RWPE2 (cell line): ENCODE measurements at regions not wholly inside any gene's neighbourhood (a gene's known extent, or its start where the extent isn't known, plus 50 kb on each side); places are given as distances from the start of the nearest gene placed in this dataset.
"Not testable (repeated sequence)": the region's sequence is repeated elsewhere in the genome, so short reads cannot be mapped to it uniquely, and the experiment has no call there.

Experiments used
- ATAC-seq: fragments of 200-7000 bp; cut with Tn5 transposase; 3 replicates; pipeline ENCODE4 v1.9.1; 2021; ENCODE audit warnings: low read depth
- DNase-seq: peaks from one replicate; pipeline ENCODE4 v3.0.0-alpha.2; 2020; ENCODE audit warnings: low spot score
- H3K27ac ChIP-seq: fragments of 450-650 bp; 2 replicates; pipeline ENCODE4 v1.5.1; 2017; ENCODE audit warnings: mild to moderate bottlenecking; ENCODE audit not compliant: poor library complexity, severe bottlenecking
- H3K27me3 ChIP-seq: fragments of 250-450 bp; sonication (Bioruptor Pico); 2 replicates; pipeline ENCODE4 v1.5.1; 2021; ENCODE audit warnings: mild to moderate bottlenecking, moderate library complexity; ENCODE audit not compliant: insufficient read depth, poor library complexity, severe bottlenecking
- H3K36me3 ChIP-seq: fragments of 250-450 bp; sonication (Bioruptor Pico); 2 replicates; pipeline ENCODE4 v1.5.1; 2020; ENCODE audit warnings: low read depth, mild to moderate bottlenecking, moderate library complexity
- H3K4me1 ChIP-seq: fragments of 250-450 bp; sonication (Bioruptor Pico); 2 replicates; pipeline ENCODE4 v1.5.1; 2021; ENCODE audit warnings: mild to moderate bottlenecking, moderate library complexity; ENCODE audit not compliant: insufficient read depth, poor library complexity, severe bottlenecking
- H3K4me3 ChIP-seq: fragments of 250-450 bp; sonication (Bioruptor Pico); 2 replicates; pipeline ENCODE4 v1.5.1; 2021; ENCODE audit warnings: mild to moderate bottlenecking, moderate library complexity; ENCODE audit not compliant: severe bottlenecking
- H3K9me3 ChIP-seq: fragments of 250-450 bp; sonication (Bioruptor Pico); 2 replicates; pipeline ENCODE4 v1.5.1; 2021; ENCODE audit warnings: mild to moderate bottlenecking, moderate library complexity; ENCODE audit not compliant: severe bottlenecking
- TF ChIP-seq, protein P1 (sequence below): fragments of 450-650 bp; IDR thresholded peaks from one replicate; pipeline ENCODE4 v1.5.1; 2017; ENCODE audit warnings: mild to moderate bottlenecking, moderate library complexity; ENCODE audit not compliant: poor library complexity, severe bottlenecking

- peaks cover 2% of the 10 kb centered on the region for H3K4me1 ChIP-seq
- DNase-seq (no peak), ATAC-seq (no peak)
- H3K27me3 ChIP-seq = peaks cover 32% of the 10 kb centered on the region
- H3K27ac ChIP-seq = no peak overlapping the region
- no peaks in the 10 kb centered on the region for H3K9me3 ChIP-seq
- H3K4me3 ChIP-seq = no peak overlapping the region
- TF ChIP-seq, protein P1, sequence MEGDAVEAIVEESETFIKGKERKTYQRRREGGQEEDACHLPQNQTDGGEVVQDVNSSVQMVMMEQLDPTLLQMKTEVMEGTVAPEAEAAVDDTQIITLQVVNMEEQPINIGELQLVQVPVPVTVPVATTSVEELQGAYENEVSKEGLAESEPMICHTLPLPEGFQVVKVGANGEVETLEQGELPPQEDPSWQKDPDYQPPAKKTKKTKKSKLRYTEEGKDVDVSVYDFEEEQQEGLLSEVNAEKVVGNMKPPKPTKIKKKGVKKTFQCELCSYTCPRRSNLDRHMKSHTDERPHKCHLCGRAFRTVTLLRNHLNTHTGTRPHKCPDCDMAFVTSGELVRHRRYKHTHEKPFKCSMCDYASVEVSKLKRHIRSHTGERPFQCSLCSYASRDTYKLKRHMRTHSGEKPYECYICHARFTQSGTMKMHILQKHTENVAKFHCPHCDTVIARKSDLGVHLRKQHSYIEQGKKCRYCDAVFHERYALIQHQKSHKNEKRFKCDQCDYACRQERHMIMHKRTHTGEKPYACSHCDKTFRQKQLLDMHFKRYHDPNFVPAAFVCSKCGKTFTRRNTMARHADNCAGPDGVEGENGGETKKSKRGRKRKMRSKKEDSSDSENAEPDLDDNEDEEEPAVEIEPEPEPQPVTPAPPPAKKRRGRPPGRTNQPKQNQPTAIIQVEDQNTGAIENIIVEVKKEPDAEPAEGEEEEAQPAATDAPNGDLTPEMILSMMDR = no peak
- H3K36me3 ChIP-seq = no peaks in the 10 kb centered on the region
Measured at GRCh38 chr6:115873901-115874300, 186.8 kb downstream of the FRK start.

DNA sequence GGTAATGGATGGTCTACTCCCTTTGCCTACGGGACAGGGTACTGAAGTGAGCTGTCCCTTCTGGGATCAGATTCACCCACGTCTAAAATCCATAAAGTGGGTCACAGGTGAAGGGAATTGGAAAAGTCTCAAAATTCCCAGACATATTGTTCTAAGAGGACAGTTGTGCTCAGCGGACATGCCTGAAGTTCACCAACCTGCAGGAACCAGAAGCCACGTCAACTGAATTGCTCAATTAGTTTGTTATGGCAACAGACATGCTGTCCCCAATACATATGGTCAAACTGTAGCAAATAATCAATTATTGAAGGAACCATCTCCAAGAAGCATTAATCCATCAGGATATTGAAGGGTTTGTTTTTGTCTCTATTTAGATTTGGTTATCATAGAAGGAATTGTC is 190.2 kb downstream of the FRK start:
- TF ChIP-seq, protein P1 = no peak
- DNase-seq (no peak), ATAC-seq (no peak)
- Histone ChIP-seq H3K27me3 (peaks cover 20% of the 10 kb centered on the region), H3K36me3 (no peaks in the 10 kb centered on the region), H3K27ac (no peak overlapping the region), H3K9me3 (no peaks in the 10 kb centered on the region), H3K4me3 (no peak overlapping the region), H3K4me1 (no peaks in the 10 kb centered on the region)

- H3K27me3 ChIP-seq = peaks cover 9% of the 10 kb centered on the region
- no peak overlapping the region for H3K27ac ChIP-seq
- TF ChIP-seq, protein P1 = no peak
Measured at GRCh38 chr6:115865914-115866313, 194.8 kb downstream of the FRK start.

GRCh38 chr6:115863211-115863610 is 197.5 kb downstream of the FRK start:
- no peak for ATAC-seq
- H3K27ac ChIP-seq = no peak overlapping the region
- TF ChIP-seq, protein P1 = no peak
- no peaks in the 10 kb centered on the region for H3K27me3 ChIP-seq
- H3K4me1 ChIP-seq = no peaks in the 10 kb centered on the region
- H3K9me3 ChIP-seq = no peaks in the 10 kb centered on the region
- no peaks in the 10 kb centered on the region for H3K36me3 ChIP-seq
- no peak overlapping the region for H3K4me3 ChIP-seq
- no peak for DNase-seq

More at GRCh38 chr6:115865914-115866313, 194.8 kb downstream of the FRK start:
- DNase-seq = no peak
- no peaks in the 10 kb centered on the region for H3K36me3 ChIP-seq
- H3K4me3 ChIP-seq = no peak overlapping the region
- no peaks in the 10 kb centered on the region for H3K4me1 ChIP-seq
- no peaks in the 10 kb centered on the region for H3K9me3 ChIP-seq
- ATAC-seq = no peak

- H3K27me3 ChIP-seq, H3K36me3 ChIP-seq, DNase-seq, H3K9me3 ChIP-seq, H3K4me3 ChIP-seq, ATAC-seq, H3K4me1 ChIP-seq, H3K27ac ChIP-seq: not testable (repeated sequence)
Measured at GRCh38 chr6:115861658-115862057, 199.0 kb downstream of the FRK start.

- H3K27ac ChIP-seq, DNase-seq, H3K27me3 ChIP-seq, H3K36me3 ChIP-seq, H3K9me3 ChIP-seq, ATAC-seq, H3K4me3 ChIP-seq, H3K4me1 ChIP-seq: not testable (repeated sequence)
Measured at GRCh38 chr6:115859577-115859976, 201.1 kb downstream of the FRK start.
